H9 (cell line): ENCODE measurements at regions not wholly inside any gene's neighbourhood (a gene's known extent, or its start where the extent isn't known, plus 50 kb on each side); places are given as distances from the start of the nearest gene placed in this dataset.

ENCODE experiments used
- DNase-seq: peaks from one replicate; pipeline ENCODE4 v3.0.0-alpha.2; 2017
- H2AFZ ChIP-seq: one replicate; pipeline ENCODE4 v1.6.1; 2013; ENCODE audit warnings: mild to moderate bottlenecking, low read length, control low read depth, moderate library complexity
- H2AK5ac ChIP-seq: 2 replicates; pipeline ENCODE4 v1.6.1; 2013; ENCODE audit warnings: low read length, control low read depth, mixed read lengths; ENCODE audit not compliant: insufficient read length
- H2BK120ac ChIP-seq: one replicate; pipeline ENCODE4 v1.6.1; 2013; ENCODE audit warnings: low read depth, mild to moderate bottlenecking, low read length, control low read depth, inconsistent platforms; ENCODE audit not compliant: poor library complexity, severe bottlenecking
- H2BK12ac ChIP-seq: 2 replicates; pipeline ENCODE4 v1.6.1; 2013; ENCODE audit warnings: low read length, control low read depth, mixed read lengths, low read depth; ENCODE audit not compliant: insufficient read length
- H2BK15ac ChIP-seq: 2 replicates; pipeline ENCODE4 v1.6.1; 2013; ENCODE audit warnings: low read depth, low read length, control low read depth
- H2BK20ac ChIP-seq: one replicate; pipeline ENCODE4 v1.6.1; 2013; ENCODE audit warnings: low read depth, mild to moderate bottlenecking, low read length, control low read depth, inconsistent platforms; ENCODE audit not compliant: poor library complexity, severe bottlenecking
- H2BK5ac ChIP-seq: 2 replicates; pipeline ENCODE4 v1.6.1; 2013; ENCODE audit warnings: low read length, control low read depth, mixed read lengths; ENCODE audit not compliant: insufficient read length
- H3K14ac ChIP-seq: 2 replicates; pipeline ENCODE4 v1.6.1; 2013; ENCODE audit warnings: low read length, control low read depth; ENCODE audit not compliant: insufficient read depth
- H3K18ac ChIP-seq: 2 replicates; pipeline ENCODE4 v1.6.1; 2013; ENCODE audit warnings: low read depth, mild to moderate bottlenecking, mixed read lengths, low read length, control low read depth; ENCODE audit not compliant: insufficient read length
- H3K23ac ChIP-seq: 2 replicates; pipeline ENCODE4 v1.6.1; 2013; ENCODE audit warnings: low read length, control low read depth, mixed read lengths, low read depth; ENCODE audit not compliant: insufficient read length
- H3K23me2 ChIP-seq: 2 replicates; pipeline ENCODE4 v1.6.1; 2013; ENCODE audit warnings: low read depth, mild to moderate bottlenecking, mixed read lengths, low read length, control low read depth; ENCODE audit not compliant: insufficient read length, poor library complexity, severe bottlenecking
- H3K27ac ChIP-seq: 2 replicates; pipeline ENCODE4 v1.5.1; 2013; ENCODE audit warnings: low read length, control low read depth, mixed read lengths, low read depth; ENCODE audit not compliant: insufficient read length
- H3K27me3 ChIP-seq: 2 replicates; pipeline ENCODE4 v1.6.1; 2013; ENCODE audit warnings: low read length, control low read depth, inconsistent platforms; ENCODE audit not compliant: insufficient read depth
- H3K4ac ChIP-seq: 2 replicates; pipeline ENCODE4 v1.6.1; 2013; ENCODE audit warnings: low read depth, mild to moderate bottlenecking, control low read depth, inconsistent platforms, low read length, moderate library complexity
- H3K4me1 ChIP-seq: 2 replicates; pipeline ENCODE4 v1.6.1; 2013; ENCODE audit warnings: low read length, control low read depth, inconsistent platforms; ENCODE audit not compliant: insufficient read depth
- H3K4me2 ChIP-seq: 2 replicates; pipeline ENCODE4 v1.6.1; 2013; ENCODE audit warnings: low read length, control low read depth, mixed read lengths; ENCODE audit not compliant: insufficient read length, insufficient read depth
- H3K56ac ChIP-seq: 2 replicates; pipeline ENCODE4 v1.6.1; 2013; ENCODE audit warnings: low read depth, mild to moderate bottlenecking, mixed read lengths, low read length, control low read depth; ENCODE audit not compliant: insufficient read length
- H3K79me1 ChIP-seq: 2 replicates; pipeline ENCODE4 v1.6.1; 2013; ENCODE audit warnings: low read depth, mild to moderate bottlenecking, moderate library complexity, low read length, control low read depth, inconsistent platforms; ENCODE audit not compliant: insufficient read depth, poor library complexity, severe bottlenecking
- H3K79me2 ChIP-seq: 2 replicates; pipeline ENCODE4 v1.6.1; 2013; ENCODE audit warnings: low read length, control low read depth, inconsistent platforms; ENCODE audit not compliant: insufficient read depth
- H3K9ac ChIP-seq: 2 replicates; pipeline ENCODE4 v1.6.1; 2013; ENCODE audit warnings: low read length, control low read depth, mixed read lengths; ENCODE audit not compliant: insufficient read length; ENCODE audit errors: extremely low read depth
- H3K9me3 ChIP-seq: one replicate; pipeline ENCODE4 v1.6.1; 2013; ENCODE audit warnings: low read depth, low read length, inconsistent platforms; ENCODE audit not compliant: control insufficient read depth
- H3T11ph ChIP-seq: one replicate; pipeline ENCODE4 v1.6.1; 2013; ENCODE audit warnings: mild to moderate bottlenecking, low read length, control low read depth, inconsistent platforms
- H4K20me1 ChIP-seq: one replicate; pipeline ENCODE4 v1.6.1; 2013; ENCODE audit not compliant: control insufficient read depth, insufficient read length, insufficient read depth
- H4K5ac ChIP-seq: 2 replicates; pipeline ENCODE4 v1.6.1; 2013; ENCODE audit warnings: low read depth, mild to moderate bottlenecking, mixed read lengths, low read length, control low read depth; ENCODE audit not compliant: insufficient read length
- H4K8ac ChIP-seq: replicated peaks from 2 replicates; pipeline ENCODE4 v1.6.1; 2013; ENCODE audit warnings: low read length, control low read depth, mixed read lengths, low read depth; ENCODE audit not compliant: insufficient read length
- H4K91ac ChIP-seq: 2 replicates; pipeline ENCODE4 v1.6.1; 2013; ENCODE audit warnings: low read depth, mild to moderate bottlenecking, moderate library complexity, mixed read lengths, low read length, control low read depth; ENCODE audit not compliant: insufficient read length
- H3K27ac Mint-ChIP-seq, 3 experiments: 2 replicates in 2 of 3; 3 replicates in 1 of 3; pipeline ENCODE4 v1.8.0; 2020 to 2021; ENCODE audit warnings: mixed read lengths in 3 of 3, mild to moderate bottlenecking in 1 of 3, moderate library complexity in 1 of 3
- H3K27me3 Mint-ChIP-seq: 2 replicates; pipeline ENCODE4 v1.8.0; 2021; ENCODE audit warnings: low read depth, mild to moderate bottlenecking, moderate library complexity, mixed read lengths
- H3K36me3 Mint-ChIP-seq, 3 experiments: 2 replicates in 2 of 3; 3 replicates in 1 of 3; pipeline ENCODE4 v1.8.0; 2020 to 2021; ENCODE audit warnings: low read depth in 3 of 3, mixed read lengths in 3 of 3; ENCODE audit not compliant: insufficient read depth in 1 of 3
- H3K4me1 Mint-ChIP-seq, 2 experiments: 2 replicates each; pipeline ENCODE4 v1.8.0; 2020; ENCODE audit warnings: mixed read lengths in 2 of 2
- H3K4me3 Mint-ChIP-seq, 2 experiments: 2 replicates in 1 of 2; 3 replicates in 1 of 2; pipeline ENCODE4 v1.8.0; 2020 to 2021; ENCODE audit warnings: mild to moderate bottlenecking in 2 of 2, mixed read lengths in 2 of 2, moderate library complexity in 1 of 2
- H3K9me3 Mint-ChIP-seq, 2 experiments: 2 replicates in 1 of 2; 3 replicates in 1 of 2; pipeline ENCODE4 v1.8.0; 2020; ENCODE audit warnings: mild to moderate bottlenecking in 2 of 2, mixed read lengths in 2 of 2, moderate library complexity in 1 of 2
- CTCF ChIP-seq: fragments of 200-600 bp; sonication (generic); conservative IDR thresholded peaks from 3 replicates; pipeline ENCODE4 v1.8.0; 2021; ENCODE audit warnings: antibody characterized with exemption, mild to moderate bottlenecking
- WGBS: extraction: QIAGEN DNeasy Blood & Tissue Kit; methylation state at CpG from one replicate; pipeline ENCODE4 v1.1.7; 2013; ENCODE audit warnings: missing lambda C conversion rate, low lambda C conversion rate, mixed read lengths; ENCODE audit not compliant: insufficient read length; ENCODE audit errors: extremely low coverage; 5-methylcytosine and 5-hydroxymethylcytosine counted together

- no peaks in the 10 kb centered on the region for H4K20me1 ChIP-seq
- H2BK12ac ChIP-seq, result no peak overlapping the region
- no peaks in the 10 kb centered on the region for H3K23me2 ChIP-seq
- H2AK5ac ChIP-seq, result no peak overlapping the region
- H3K14ac ChIP-seq, result no peak overlapping the region
- H2BK20ac ChIP-seq, result no peak overlapping the region
- no peak overlapping the region for H3K4ac ChIP-seq
- no peaks in the 10 kb centered on the region for H3K9me3 ChIP-seq
- H4K91ac ChIP-seq, result no peak overlapping the region
- no peaks in the 10 kb centered on the region for H3K36me3 Mint-ChIP-seq
- no peak overlapping the region for H3K23ac ChIP-seq
- H3K4me1 Mint-ChIP-seq, result no peaks in the 10 kb centered on the region
- no peak overlapping the region for H4K5ac ChIP-seq
- H3K27ac ChIP-seq, result no peak overlapping the region
- no peaks in the 10 kb centered on the region for H3K4me1 ChIP-seq
- H2BK120ac ChIP-seq, result no peak overlapping the region
- no peak overlapping the region for H3K18ac ChIP-seq
- H3K79me1 ChIP-seq, result no peaks in the 10 kb centered on the region
- H4K8ac ChIP-seq, result no peak overlapping the region
- H2BK15ac ChIP-seq, result no peak overlapping the region
- no peak overlapping the region for H2BK5ac ChIP-seq
- WGBS, result no CpG with 5 or more reads among the region's 3 CpGs
- no peaks in the 10 kb centered on the region for H3K27me3 ChIP-seq
- H3K27ac Mint-ChIP-seq, result no peak overlapping the region
- H3K27me3 Mint-ChIP-seq, result no peaks in the 10 kb centered on the region
- H2AFZ ChIP-seq, result no peak overlapping the region
- DNase-seq, result no peak
- no peak overlapping the region for H3K9ac ChIP-seq
- no peak overlapping the region for H3K4me3 Mint-ChIP-seq
- H3K9me3 Mint-ChIP-seq, result no peaks in the 10 kb centered on the region
- H3T11ph ChIP-seq, result no peak overlapping the region
- no peak for TF ChIP-seq CTCF
- no peak overlapping the region for H3K4me2 ChIP-seq
- no peak overlapping the region for H3K56ac ChIP-seq
- H3K79me2 ChIP-seq, result no peaks in the 10 kb centered on the region
Observed at GRCh38 chr4:156053174-156053573, 99.5 kb upstream of the CTSO start.
